PC-9 (cell line): ENCODE measurements at regions not wholly inside any gene's neighbourhood (a gene's known extent, or its start where the extent isn't known, plus 50 kb on each side); places are given as distances from the start of the nearest gene placed in this dataset.

ENCODE experiments used
- CTCF ChIP-seq: fragments of 200-600 bp; sonication (generic); conservative IDR thresholded peaks from 2 replicates; pipeline ENCODE4 v1.6.1; 2017; ENCODE audit warnings: mixed run types, antibody characterized with exemption, mild to moderate bottlenecking, moderate library complexity
- EZH2 ChIP-seq: fragments of 200-600 bp; sonication (generic); IDR thresholded peaks from 2 replicates; pipeline ENCODE4 v1.8.0; 2017; ENCODE audit warnings: antibody characterized with exemption, low read depth

GRCh38 chr20:43778375-43778774 lies 51.6 kb upstream of the GTSF1L start:
- TF ChIP-seq CTCF = no peak
- no peak for TF ChIP-seq EZH2
